DOHH2 (cell line): ENCODE measurements at regions not wholly inside any gene's neighbourhood (a gene's known extent, or its start where the extent isn't known, plus 50 kb on each side); places are given as distances from the start of the nearest gene placed in this dataset.

Experiments used
- H3F3A ChIP-seq: fragments of 200-600 bp; sonication (generic), shearing (Covaris generic); 2 replicates; pipeline ENCODE4 v1.6.0; 2016; ENCODE audit warnings: antibody characterized with exemption, mild to moderate bottlenecking; ENCODE audit not compliant: control insufficient read depth, insufficient read depth
- H3K27ac ChIP-seq: fragments of 200-600 bp; sonication (generic); 2 replicates; pipeline ENCODE4 v1.5.1; 2014; ENCODE audit warnings: low read depth, mild to moderate bottlenecking, low read length, moderate library complexity
- H3K27me3 ChIP-seq: fragments of 200-600 bp; sonication (generic); 2 replicates; pipeline ENCODE4 v1.6.1; 2014; ENCODE audit warnings: mild to moderate bottlenecking, low read length, mixed read lengths; ENCODE audit not compliant: control insufficient read depth
- H3K36me3 ChIP-seq: fragments of 200-600 bp; sonication (generic); 2 replicates; pipeline ENCODE4 v1.6.1; 2014; ENCODE audit warnings: mild to moderate bottlenecking, low read length, moderate library complexity, mixed read lengths; ENCODE audit not compliant: control insufficient read depth
- H3K4me1 ChIP-seq: fragments of 200-600 bp; sonication (generic); 2 replicates; pipeline ENCODE4 v1.6.1; 2014; ENCODE audit warnings: mild to moderate bottlenecking, low read length, mixed read lengths; ENCODE audit not compliant: control insufficient read depth
- H3K4me2 ChIP-seq: fragments of 200-600 bp; sonication (generic); 2 replicates; pipeline ENCODE4 v1.6.0; 2014; ENCODE audit warnings: mild to moderate bottlenecking, low read length, moderate library complexity
- H3K4me3 ChIP-seq: fragments of 200-600 bp; sonication (generic); 2 replicates; pipeline ENCODE4 v1.5.1; 2014; ENCODE audit warnings: mild to moderate bottlenecking, low read length, mixed read lengths
- H3K79me2 ChIP-seq: fragments of 200-600 bp; sonication (generic); 2 replicates; pipeline ENCODE4 v1.6.1; 2014; ENCODE audit warnings: mild to moderate bottlenecking, low read length, mixed read lengths; ENCODE audit not compliant: control insufficient read depth
- H3K9me2 ChIP-seq: fragments of 200-600 bp; sonication (generic); replicated peaks from 2 replicates; pipeline ENCODE4 v1.6.1; 2014; ENCODE audit warnings: mild to moderate bottlenecking, low read length, mixed read lengths; ENCODE audit not compliant: control insufficient read depth
- H3K9me3 ChIP-seq: fragments of 200-600 bp; sonication (generic); 2 replicates; pipeline ENCODE4 v1.6.1; 2014; ENCODE audit warnings: antibody characterized with exemption, low read length, mixed read lengths; ENCODE audit not compliant: control insufficient read depth, insufficient read depth
- H4K20me1 ChIP-seq: fragments of 200-600 bp; sonication (generic); 2 replicates; pipeline ENCODE4 v1.6.0; 2014; ENCODE audit warnings: low read depth, mild to moderate bottlenecking, antibody characterized with exemption, low read length, moderate library complexity; ENCODE audit not compliant: control insufficient read depth, insufficient read depth
- EZH2phosphoT487 ChIP-seq: fragments of 200-600 bp; sonication (generic); IDR thresholded peaks from 2 replicates; pipeline ENCODE4 v1.6.1; 2017; ENCODE audit warnings: borderline replicate concordance, mild to moderate bottlenecking, antibody characterized with exemption, low read length, moderate library complexity, mixed read lengths
- TF ChIP-seq, protein P1 (sequence below): fragments of 200-600 bp; sonication (generic); IDR thresholded peaks from one replicate; pipeline ENCODE4 v1.5.1; 2014; ENCODE audit warnings: antibody characterized with exemption, mild to moderate bottlenecking, low read depth, low read length; ENCODE audit not compliant: poor library complexity, severe bottlenecking

DNA sequence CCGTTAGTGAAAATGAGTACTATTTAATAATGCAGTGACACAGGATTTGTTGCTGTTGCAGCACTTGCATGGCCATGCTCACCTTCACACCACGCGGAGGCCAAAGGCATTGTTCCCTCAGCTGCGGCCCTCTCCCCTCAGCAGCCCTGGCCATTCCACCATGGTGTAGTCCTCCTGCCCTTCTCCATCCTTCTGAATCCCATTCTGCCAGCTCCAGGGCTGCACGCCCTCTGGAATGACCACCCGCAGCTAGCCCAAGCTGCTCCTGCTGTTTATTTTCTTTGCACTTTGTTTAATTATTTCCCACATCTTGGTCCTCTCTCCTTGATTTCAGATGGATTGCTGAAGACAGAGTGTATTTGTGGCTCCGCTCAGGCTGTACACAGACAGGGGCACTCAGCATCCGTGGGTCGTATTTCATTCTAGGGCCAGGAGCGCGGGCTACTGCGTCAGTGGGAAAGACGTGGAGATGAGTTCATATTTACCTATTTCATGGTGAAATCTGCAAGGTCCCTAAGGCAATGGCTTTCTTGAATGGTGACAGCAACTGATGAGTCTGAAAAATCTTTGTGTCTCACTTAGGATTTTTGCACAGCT lies 81.4 kb upstream of the DUSP22 start:
- TF ChIP-seq EZH2phosphoT487, result no peak
- TF ChIP-seq, protein P1, sequence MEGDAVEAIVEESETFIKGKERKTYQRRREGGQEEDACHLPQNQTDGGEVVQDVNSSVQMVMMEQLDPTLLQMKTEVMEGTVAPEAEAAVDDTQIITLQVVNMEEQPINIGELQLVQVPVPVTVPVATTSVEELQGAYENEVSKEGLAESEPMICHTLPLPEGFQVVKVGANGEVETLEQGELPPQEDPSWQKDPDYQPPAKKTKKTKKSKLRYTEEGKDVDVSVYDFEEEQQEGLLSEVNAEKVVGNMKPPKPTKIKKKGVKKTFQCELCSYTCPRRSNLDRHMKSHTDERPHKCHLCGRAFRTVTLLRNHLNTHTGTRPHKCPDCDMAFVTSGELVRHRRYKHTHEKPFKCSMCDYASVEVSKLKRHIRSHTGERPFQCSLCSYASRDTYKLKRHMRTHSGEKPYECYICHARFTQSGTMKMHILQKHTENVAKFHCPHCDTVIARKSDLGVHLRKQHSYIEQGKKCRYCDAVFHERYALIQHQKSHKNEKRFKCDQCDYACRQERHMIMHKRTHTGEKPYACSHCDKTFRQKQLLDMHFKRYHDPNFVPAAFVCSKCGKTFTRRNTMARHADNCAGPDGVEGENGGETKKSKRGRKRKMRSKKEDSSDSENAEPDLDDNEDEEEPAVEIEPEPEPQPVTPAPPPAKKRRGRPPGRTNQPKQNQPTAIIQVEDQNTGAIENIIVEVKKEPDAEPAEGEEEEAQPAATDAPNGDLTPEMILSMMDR, result no peak
- H3K36me3 ChIP-seq, result no peaks in the 10 kb centered on the region
- H3K4me3 ChIP-seq, result no peak overlapping the region
- H3F3A ChIP-seq, result no peaks in the 10 kb centered on the region
- no peak overlapping the region for H3K27ac ChIP-seq
- no peaks in the 10 kb centered on the region for H3K9me2 ChIP-seq
- H3K4me1 ChIP-seq, result no peaks in the 10 kb centered on the region
- H3K9me3 ChIP-seq, result peaks cover 10% of the 10 kb centered on the region
- no peak overlapping the region for H3K4me2 ChIP-seq
- H4K20me1 ChIP-seq, result no peaks in the 10 kb centered on the region
- H3K27me3 ChIP-seq, result peaks cover 45% of the 10 kb centered on the region
- H3K79me2 ChIP-seq, result no peaks in the 10 kb centered on the region

DNA sequence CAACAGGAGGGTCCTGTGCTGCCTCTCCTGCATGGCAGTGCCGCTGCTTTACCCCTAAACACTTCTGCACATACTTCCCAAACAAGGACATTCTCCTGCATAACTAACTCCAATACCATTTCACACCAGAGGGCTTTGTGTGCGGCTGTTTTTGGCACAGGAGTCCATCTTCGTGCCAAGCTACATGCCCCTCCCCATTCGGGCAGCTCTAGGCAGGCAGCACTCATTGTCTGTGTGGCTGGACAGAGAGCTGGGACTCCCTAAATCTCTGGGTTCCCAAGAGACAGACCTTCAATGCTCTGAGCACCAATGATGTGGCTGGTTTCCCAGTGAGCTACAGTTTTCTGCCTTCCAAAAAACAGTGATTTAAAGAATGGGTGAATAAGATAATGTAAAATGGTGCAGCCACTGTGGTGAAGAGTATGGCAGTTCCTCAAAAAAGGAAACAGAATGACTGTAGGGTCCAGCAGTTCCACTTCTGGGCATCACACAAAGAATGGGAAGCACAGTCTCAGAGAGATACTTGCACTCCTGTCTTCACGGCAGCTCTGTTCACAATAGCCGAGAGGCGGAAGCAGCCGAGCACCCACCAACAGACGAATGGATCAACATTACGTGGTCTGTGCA lies 80.3 kb upstream of the DUSP22 start:
- TF ChIP-seq, protein P1, result no peak
- TF ChIP-seq EZH2phosphoT487, result no peak
- H3K4me2 ChIP-seq, result no peak overlapping the region
- no peaks in the 10 kb centered on the region for H3K4me1 ChIP-seq
- no peaks in the 10 kb centered on the region for H4K20me1 ChIP-seq
- no peak overlapping the region for H3K27ac ChIP-seq
- peaks cover 42% of the 10 kb centered on the region for H3K27me3 ChIP-seq
- H3K79me2 ChIP-seq, result no peaks in the 10 kb centered on the region
- H3K4me3 ChIP-seq, result no peak overlapping the region
- no peaks in the 10 kb centered on the region for H3F3A ChIP-seq
- H3K9me3 ChIP-seq, result peaks cover 10% of the 10 kb centered on the region
- no peaks in the 10 kb centered on the region for H3K36me3 ChIP-seq
- H3K9me2 ChIP-seq, result no peaks in the 10 kb centered on the region

DNA sequence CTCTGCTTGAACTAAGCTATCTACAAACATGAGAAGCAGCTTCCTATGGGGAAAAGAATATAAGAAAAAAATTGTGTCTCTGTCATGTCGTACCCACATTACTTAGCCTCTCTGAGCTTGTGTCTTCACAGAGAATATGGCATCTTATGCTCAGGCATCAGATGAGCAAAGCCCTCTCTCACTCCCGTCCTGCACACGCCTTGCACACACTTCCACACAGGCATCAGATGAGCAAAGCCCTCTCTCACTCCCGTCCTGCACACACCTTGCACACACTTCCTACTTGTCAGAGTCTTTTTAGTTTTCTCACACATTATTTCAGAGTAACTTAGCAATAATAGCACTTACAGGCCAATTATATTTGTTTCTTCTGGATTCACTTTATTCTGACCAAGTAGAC lies 79.0 kb upstream of the DUSP22 start:
- H3K9me3 ChIP-seq, result peaks cover 10% of the 10 kb centered on the region
- H3K4me1 ChIP-seq, result peaks cover 11% of the 10 kb centered on the region
- H3K79me2 ChIP-seq, result no peaks in the 10 kb centered on the region
- H3K36me3 ChIP-seq, result no peaks in the 10 kb centered on the region
- H3K9me2 ChIP-seq, result no peaks in the 10 kb centered on the region
- H4K20me1 ChIP-seq, result no peaks in the 10 kb centered on the region
- H3K4me2 ChIP-seq, result no peak overlapping the region
- no peak for TF ChIP-seq EZH2phosphoT487
- TF ChIP-seq, protein P1, result no peak
- H3F3A ChIP-seq, result no peaks in the 10 kb centered on the region
- H3K4me3 ChIP-seq, result no peak overlapping the region
- peaks cover 40% of the 10 kb centered on the region for H3K27me3 ChIP-seq
- H3K27ac ChIP-seq, result no peak overlapping the region
